Panc1 (cell line): ENCODE measurements at regions not wholly inside any gene's neighbourhood (a gene's known extent, or its start where the extent isn't known, plus 50 kb on each side); places are given as distances from the start of the nearest gene placed in this dataset.

Experiments used
- ATAC-seq: fragments of 200-7000 bp; cut with Tn5 transposase; 2 replicates; pipeline ENCODE4 v1.9.1; 2020; ENCODE audit warnings: mild to moderate bottlenecking, moderate library complexity
- BruUV-seq: library from RNA; stranded (reverse); fragments of 400-500 nt; replicated peaks from 2 replicates; lab custom pipeline; 2021; lab: Mats Ljungman, UMichigan
- CTCF ChIA-PET: fragments of 300-600 bp; sonication (Branson Sonifier 250); formaldehyde crosslinking; loops from one replicate; lab custom pipeline; 2022; ENCODE audit warnings: antibody characterized with exemption; lab: Charles Lee
- POLR2A ChIA-PET: fragments of 300-600 bp; sonication (Branson Sonifier 250); formaldehyde crosslinking; loops from one replicate; lab custom pipeline; 2022; ENCODE audit warnings: antibody characterized with exemption; lab: Charles Lee
- DNase-seq: peaks from one replicate; pipeline ENCODE4 v3.0.0-alpha.2; 2010; ENCODE audit warnings: low read depth, low spot score
- H3K27ac ChIP-seq: 2 replicates; pipeline ENCODE4 v1.5.1; 2011; ENCODE audit warnings: mild to moderate bottlenecking, low read length, inconsistent platforms
- H3K27me3 ChIP-seq: fragments of 200-500 bp; sonication (Bioruptor generic); 2 replicates; pipeline ENCODE4 v1.6.0; 2014; ENCODE audit warnings: low read length, inconsistent platforms; ENCODE audit not compliant: control insufficient read depth, insufficient read depth
- H3K36me3 ChIP-seq: fragments of 200-500 bp; sonication (Bioruptor generic); 2 replicates; pipeline ENCODE4 v1.5.1; 2014; ENCODE audit warnings: inconsistent platforms, mild to moderate bottlenecking, low read length, moderate library complexity; ENCODE audit not compliant: control insufficient read depth, insufficient read depth
- H3K4me1 ChIP-seq: 2 replicates; pipeline ENCODE4 v1.5.1; 2011; ENCODE audit warnings: inconsistent platforms, mild to moderate bottlenecking, low read length, moderate library complexity; ENCODE audit not compliant: control insufficient read depth, insufficient read depth
- H3K4me3 ChIP-seq, 2 experiments: 2 replicates each; pipeline ENCODE4 v1.5.1; 2011 to 2012; ENCODE audit warnings: low read depth in 2 of 2, low read length in 2 of 2, mild to moderate bottlenecking in 2 of 2, inconsistent platforms in 1 of 2, moderate library complexity in 1 of 2
- H3K9me3 ChIP-seq: fragments of 200-500 bp; sonication (Bioruptor generic); 2 replicates; pipeline ENCODE4 v1.5.1; 2014; ENCODE audit warnings: low read depth, mild to moderate bottlenecking, inconsistent platforms, low read length, moderate library complexity; ENCODE audit not compliant: control insufficient read depth, insufficient read depth
- CTCF ChIP-seq: fragments of 450-650 bp; IDR thresholded peaks from 2 replicates; pipeline ENCODE4 v1.5.1; 2017; ENCODE audit warnings: mild to moderate bottlenecking
- POLR2AphosphoS5 ChIP-seq: IDR thresholded peaks from 2 replicates; pipeline ENCODE4 v1.6.1; 2012; ENCODE audit warnings: mild to moderate bottlenecking, low read depth, low read length, moderate library complexity
- REST ChIP-seq, 2 experiments: IDR thresholded peaks; 2 replicates each; pipeline ENCODE4 v1.6.1; 2011 to 2012; ENCODE audit warnings: low read depth in 2 of 2, control low read depth in 1 of 2, low read length in 1 of 2, mild to moderate bottlenecking in 1 of 2, moderate library complexity in 1 of 2; ENCODE audit not compliant: insufficient read depth in 1 of 2
- SIN3A ChIP-seq: IDR thresholded peaks from 2 replicates; pipeline ENCODE4 v1.6.1; 2012; ENCODE audit warnings: low read depth, mild to moderate bottlenecking, low read length, moderate library complexity, borderline replicate concordance; ENCODE audit not compliant: insufficient read depth
- TCF7L2 ChIP-seq: IDR thresholded peaks from 2 replicates; pipeline ENCODE4 v1.6.1; 2011; ENCODE audit warnings: mild to moderate bottlenecking, low read depth, low read length, inconsistent platforms
- in situ Hi-C: cut with HindIII; loops from 2 replicates; pipeline ENCODE4 v1.10.0; 2016; ENCODE audit warnings: low sequenced_read_pairs, low pct_unique_long_range_greater_than_20kb
- intact Hi-C: fragments of 100-400 bp; cut with micrococcal nuclease; formaldehyde crosslinking; loops from one replicate; pipeline ENCODE4 v1.10.0; 2022; ENCODE audit not compliant: unreplicated experiment

- no peak for DNase-seq
- no peaks in the 10 kb centered on the region for H3K36me3 ChIP-seq
- no peak overlapping the region for H3K4me3 ChIP-seq
- no peaks in the 10 kb centered on the region for H3K4me1 ChIP-seq
- intact Hi-C loops (no loop called here), in situ Hi-C loops (no loop called here)
- H3K27ac ChIP-seq = no peak overlapping the region
- no TSS peak for BruUV-seq
- ChIA-PET POLR2A (interaction anchor here (0.6 kb wide), 1 partner anchor 18 kb away, joined by 3 read pairs; no protein-coding TSS in a partner anchor), CTCF (no interaction called here)
- H3K27me3 ChIP-seq = peaks cover 7% of the 10 kb centered on the region; the same call in 1 of the 2 replicates
- no peaks in the 10 kb centered on the region for H3K9me3 ChIP-seq
- TF ChIP-seq SIN3A (no peak), CTCF (no peak), POLR2AphosphoS5 (no peak), REST (IDR thresholded peaks at IDR 0.05; ENCODE audit: insufficient read depth in 1 of 2, low read depth in 2 of 2, low read length in 1 of 2) (no peak), TCF7L2 (no peak)
- no peak for ATAC-seq
Measured at GRCh38 chr18:75533209-75533608, 105.7 kb upstream of the SMIM21 start.

- intact Hi-C loops = no loop called here
- no peaks in the 10 kb centered on the region for H3K4me1 ChIP-seq
- no peak overlapping the region for H3K27ac ChIP-seq
- in situ Hi-C loops = no loop called here
- DNase-seq (no peak), ATAC-seq (no peak)
- ChIA-PET POLR2A (no interaction called here), CTCF (no interaction called here)
- H3K4me3 ChIP-seq = no peak overlapping the region
- H3K9me3 ChIP-seq = no peaks in the 10 kb centered on the region
- H3K36me3 ChIP-seq = no peaks in the 10 kb centered on the region
- peaks cover 6% of the 10 kb centered on the region; the same call in 1 of the 2 replicates for H3K27me3 ChIP-seq
- no TSS peak for BruUV-seq
- TF ChIP-seq POLR2AphosphoS5 (no peak), TCF7L2 (no peak), REST (IDR thresholded peaks at IDR 0.05; ENCODE audit: insufficient read depth in 1 of 2, low read depth in 2 of 2, low read length in 1 of 2) (no peak), SIN3A (no peak), CTCF (no peak)
Measured at GRCh38 chr18:75531851-75532459, 104.5 kb upstream of the SMIM21 start.
